H1 (cell line): ENCODE measurements at regions not wholly inside any gene's neighbourhood (a gene's known extent, or its start where the extent isn't known, plus 50 kb on each side); places are given as distances from the start of the nearest gene placed in this dataset.

Source experiments
- CREB1 ChIP-seq: IDR thresholded peaks from 2 replicates; pipeline ENCODE4 v1.6.1; 2012; ENCODE audit warnings: inconsistent platforms
- EGR1 ChIP-seq: IDR thresholded peaks from 2 replicates; pipeline ENCODE4 v1.6.1; 2011; ENCODE audit warnings: low read depth, low read length, borderline replicate concordance
- POLR2A ChIP-seq, 2 experiments: IDR thresholded peaks; 1 replicate in 1 of 2; 2 replicates in 1 of 2; pipeline ENCODE4 v1.6.1; 2011; ENCODE audit warnings: low read depth in 2 of 2, low read length in 2 of 2, mild to moderate bottlenecking in 2 of 2; ENCODE audit errors: control extremely low read depth in 1 of 2
- RBBP5 ChIP-seq: IDR thresholded peaks from 2 replicates; pipeline ENCODE4 v1.7.1; 2012; ENCODE audit warnings: low read depth, mild to moderate bottlenecking, inconsistent platforms, low read length, moderate library complexity, borderline replicate concordance
- SP4 ChIP-seq: IDR thresholded peaks from 2 replicates; pipeline ENCODE4 v1.6.1; 2012; ENCODE audit warnings: low read length, inconsistent platforms
- TCF12 ChIP-seq: IDR thresholded peaks from 2 replicates; pipeline ENCODE4 v1.6.1; 2011; ENCODE audit warnings: low read depth, mild to moderate bottlenecking, low read length
- TF ChIP-seq, protein P1 (sequence below): IDR thresholded peaks from 2 replicates; pipeline ENCODE4 v1.6.1; 2012; ENCODE audit warnings: low read length, inconsistent platforms

DNA sequence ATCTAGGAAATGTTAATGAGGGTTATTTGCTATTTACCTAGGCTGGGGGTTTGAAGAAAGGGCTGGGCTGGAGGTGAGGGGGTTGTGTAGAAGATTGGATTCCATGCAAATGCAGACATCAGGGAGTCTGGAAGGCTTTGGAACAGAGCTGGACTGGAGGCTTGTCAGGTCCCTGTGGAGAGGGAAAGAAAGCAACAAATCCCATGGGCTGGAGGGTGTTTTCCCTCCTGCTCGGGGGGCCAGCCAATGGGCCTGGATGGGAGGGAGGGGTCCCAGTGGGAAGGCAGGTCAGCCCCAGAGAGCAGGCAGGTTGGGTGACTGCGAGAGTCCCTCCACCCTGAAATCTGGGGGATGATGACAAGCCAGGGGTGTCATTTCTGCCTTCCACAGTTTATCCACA lies 431.8 kb downstream of the RPS24 start (continued):
- TF ChIP-seq, protein P1, sequence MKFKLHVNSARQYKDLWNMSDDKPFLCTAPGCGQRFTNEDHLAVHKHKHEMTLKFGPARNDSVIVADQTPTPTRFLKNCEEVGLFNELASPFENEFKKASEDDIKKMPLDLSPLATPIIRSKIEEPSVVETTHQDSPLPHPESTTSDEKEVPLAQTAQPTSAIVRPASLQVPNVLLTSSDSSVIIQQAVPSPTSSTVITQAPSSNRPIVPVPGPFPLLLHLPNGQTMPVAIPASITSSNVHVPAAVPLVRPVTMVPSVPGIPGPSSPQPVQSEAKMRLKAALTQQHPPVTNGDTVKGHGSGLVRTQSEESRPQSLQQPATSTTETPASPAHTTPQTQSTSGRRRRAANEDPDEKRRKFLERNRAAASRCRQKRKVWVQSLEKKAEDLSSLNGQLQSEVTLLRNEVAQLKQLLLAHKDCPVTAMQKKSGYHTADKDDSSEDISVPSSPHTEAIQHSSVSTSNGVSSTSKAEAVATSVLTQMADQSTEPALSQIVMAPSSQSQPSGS: no peak
- no peak for TF ChIP-seq EGR1
- no peak for TF ChIP-seq CREB1
- TF ChIP-seq SP4: no peak
- TF ChIP-seq RBBP5: no peak
- no peak for TF ChIP-seq POLR2A (IDR thresholded peaks at IDR 0.05; ENCODE audit: control extremely low read depth in 1 of 2, low read depth in 2 of 2, low read length in 2 of 2)
- TF ChIP-seq TCF12: no peak
- TF ChIP-seq, all 59 proteins: peak for 0
